SK-N-MC (cell line): ENCODE measurements at regions not wholly inside any gene's neighbourhood (a gene's known extent, or its start where the extent isn't known, plus 50 kb on each side); places are given as distances from the start of the nearest gene placed in this dataset.

Source experiments
- EZH2 ChIP-seq: fragments of 200-600 bp; sonication (generic); IDR thresholded peaks from one replicate; pipeline ENCODE4 v1.6.1; 2017; ENCODE audit warnings: antibody characterized with exemption
- POLR2AphosphoS5 ChIP-seq: IDR thresholded peaks from 2 replicates; pipeline ENCODE4 v1.6.1; 2012; ENCODE audit warnings: mild to moderate bottlenecking, low read depth, low read length, borderline replicate concordance

DNA sequence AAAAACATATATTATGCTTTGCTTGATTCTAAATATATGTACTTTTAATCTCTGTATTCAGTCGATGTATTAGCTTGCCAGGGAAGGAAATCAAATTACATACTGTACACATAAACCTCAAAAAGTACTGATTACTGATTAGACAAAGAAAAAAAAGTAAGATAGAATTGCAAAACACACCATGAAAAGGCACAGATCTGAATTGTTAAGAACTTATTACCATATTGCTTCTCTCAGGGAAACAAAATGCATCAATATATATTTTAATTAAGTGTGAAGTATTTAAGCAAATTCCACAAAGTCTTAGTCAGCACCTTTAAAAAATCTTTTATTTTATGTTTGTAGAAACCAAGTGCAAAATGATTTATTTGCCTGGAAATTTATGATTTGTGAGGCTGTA lies 309.3 kb downstream of the RNF144A start:
- TF ChIP-seq POLR2AphosphoS5 (no peak; the same call in 1 of the 2 replicates), EZH2 (no peak)
